ENCODE measurements at regions not wholly inside any gene's neighbourhood (a gene's known extent, or its start where the extent isn't known, plus 50 kb on each side); places are given as distances from the start of the nearest gene placed in this dataset.
A peak's percentile ranks its signal among the peaks of the same experiment; 100 is the strongest.

DNA sequence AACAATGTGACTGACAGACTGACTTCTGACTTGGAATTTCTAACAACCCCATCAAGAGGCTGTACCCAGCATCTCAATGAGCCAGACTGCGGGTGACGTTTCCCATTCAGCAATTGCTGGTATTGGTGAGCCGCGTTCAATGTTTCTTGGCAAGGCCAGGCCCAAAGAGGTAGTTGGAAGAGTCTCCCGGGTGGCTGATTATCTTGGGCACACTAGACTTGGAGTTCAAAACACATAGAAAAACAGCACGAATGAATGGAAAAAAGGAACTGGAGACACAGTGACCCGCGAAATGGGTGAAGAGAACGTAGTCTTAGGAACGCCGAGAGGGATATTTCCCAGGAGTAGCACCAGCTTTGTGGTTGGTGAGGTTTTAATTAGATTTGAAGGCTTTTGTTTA, 81.1 kb upstream of the SLC22A11 start:
- DNase-seq: no peak
- H3K36me3 ChIP-seq (replicated peaks; ENCODE audit: control insufficient read depth, insufficient read depth, low read length): no peaks in the 10 kb centered on the region
- no peak overlapping the region for H3K4me3 ChIP-seq (ENCODE audit: insufficient read depth, low read depth, low read length)
- H3K27me3 ChIP-seq (ENCODE audit: control insufficient read depth, insufficient read depth, low read length): 0 out of 2 replicates have a peak, but pooled peaks cover 2% of the 10 kb centered on the region

DNA sequence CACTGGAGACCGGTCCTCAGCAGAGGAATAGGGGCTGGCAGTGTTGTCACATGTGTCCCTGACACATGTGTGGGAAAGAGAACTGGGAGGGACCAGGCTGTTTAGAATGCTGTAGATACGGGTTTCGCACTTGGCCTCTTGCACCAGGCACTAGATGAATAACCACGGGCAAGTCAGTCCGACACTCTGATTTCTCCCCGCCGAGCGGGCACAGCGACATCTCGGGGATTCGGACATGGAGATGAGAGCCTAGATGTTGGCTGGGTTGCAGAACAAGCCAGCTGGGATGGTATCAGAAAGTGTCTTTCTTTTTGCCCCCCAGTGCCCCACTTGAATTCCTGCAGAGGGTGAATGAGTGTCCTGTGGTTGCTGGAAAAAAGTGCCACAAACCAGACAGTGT, 80.6 kb upstream of the SLC22A11 start:
- H3K27me3 ChIP-seq (ENCODE audit: control insufficient read depth, insufficient read depth, low read length): 0 out of 2 replicates have a peak, but pooled peaks cover 2% of the 10 kb centered on the region
- no peak overlapping the region for H3K4me3 ChIP-seq (ENCODE audit: insufficient read depth, low read depth, low read length)
- DNase-seq: no peak
- no peaks in the 10 kb centered on the region for H3K36me3 ChIP-seq (replicated peaks; ENCODE audit: control insufficient read depth, insufficient read depth, low read length)

DNA sequence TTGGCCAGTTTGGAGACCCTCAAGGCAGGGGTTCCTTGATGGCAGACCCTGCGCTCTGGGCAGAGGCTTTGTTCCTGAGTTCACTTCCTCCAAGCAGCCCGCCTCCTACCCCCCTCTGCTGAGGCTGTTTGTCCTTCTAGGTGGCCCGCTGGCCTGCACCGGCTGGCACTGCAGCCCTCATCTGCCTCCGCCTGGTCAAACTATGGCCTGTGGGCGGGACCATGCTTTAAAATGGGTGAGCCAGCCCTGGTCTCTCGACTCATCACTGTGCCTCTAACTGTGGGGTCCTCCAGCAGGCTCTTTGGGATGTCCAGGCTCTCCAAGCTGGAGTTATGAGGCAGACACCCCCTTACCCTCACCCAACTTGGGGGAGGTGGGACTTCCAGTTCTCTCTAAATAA, 78.9 kb upstream of the SLC22A11 start:
- DNase-seq: no peak
- H3K4me3 ChIP-seq (ENCODE audit: insufficient read depth, low read depth, low read length): no peak overlapping the region
- H3K36me3 ChIP-seq (replicated peaks; ENCODE audit: control insufficient read depth, insufficient read depth, low read length): no peaks in the 10 kb centered on the region
- H3K27me3 ChIP-seq (ENCODE audit: control insufficient read depth, insufficient read depth, low read length): 0 out of 2 replicates have a peak, but pooled peaks cover 2% of the 10 kb centered on the region

DNA sequence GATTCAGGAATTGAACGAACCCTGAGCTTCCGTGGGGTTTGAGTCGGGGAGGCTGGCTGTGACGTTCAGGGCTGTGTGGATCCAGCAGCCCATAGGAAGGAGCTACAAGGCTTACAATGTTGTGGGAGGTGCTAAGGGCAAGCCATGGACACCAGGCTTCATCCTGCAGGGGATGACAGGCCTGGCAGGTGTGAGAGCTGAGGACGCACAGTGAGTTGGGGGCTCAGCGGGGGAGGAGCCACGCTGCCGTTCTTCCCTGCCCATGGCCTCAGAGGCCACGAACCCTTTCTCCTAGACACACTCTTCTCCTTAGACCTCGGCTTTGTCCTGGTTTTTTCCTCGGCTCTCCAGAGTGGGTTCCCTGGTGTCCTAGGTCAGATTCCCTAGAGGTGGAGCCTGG, 78.1 kb upstream of the SLC22A11 start:
- DNase-seq: peak; percentile 51
- H3K27me3 ChIP-seq (ENCODE audit: control insufficient read depth, insufficient read depth, low read length): 0 out of 2 replicates have a peak, but pooled peaks cover 2% of the 10 kb centered on the region
- H3K4me3 ChIP-seq (ENCODE audit: insufficient read depth, low read depth, low read length): no peak overlapping the region
- H3K36me3 ChIP-seq (replicated peaks; ENCODE audit: control insufficient read depth, insufficient read depth, low read length): no peaks in the 10 kb centered on the region

DNA sequence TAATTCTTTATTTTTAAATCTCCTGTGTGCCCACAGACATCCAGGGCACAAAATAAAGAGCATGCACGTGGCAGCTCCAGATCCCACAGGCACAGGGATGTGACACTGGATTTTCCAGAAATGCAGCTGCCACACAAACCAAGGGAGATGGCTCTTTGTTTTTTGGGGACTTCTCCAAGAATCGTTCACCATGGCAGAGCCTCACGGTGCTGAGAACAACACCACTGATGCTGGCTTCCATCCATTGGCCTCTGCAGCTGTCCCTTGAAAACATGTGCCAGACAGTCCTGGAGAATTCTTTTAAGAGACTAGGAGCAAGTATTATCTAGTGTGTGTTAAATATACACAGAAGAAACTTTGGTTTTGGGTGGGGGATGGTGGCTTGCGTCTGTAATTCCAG, 73.2 kb upstream of the SLC22A11 start:
- H3K27me3 ChIP-seq (ENCODE audit: control insufficient read depth, insufficient read depth, low read length): 0 out of 2 replicates have a peak, but pooled peaks cover 2% of the 10 kb centered on the region

DNA sequence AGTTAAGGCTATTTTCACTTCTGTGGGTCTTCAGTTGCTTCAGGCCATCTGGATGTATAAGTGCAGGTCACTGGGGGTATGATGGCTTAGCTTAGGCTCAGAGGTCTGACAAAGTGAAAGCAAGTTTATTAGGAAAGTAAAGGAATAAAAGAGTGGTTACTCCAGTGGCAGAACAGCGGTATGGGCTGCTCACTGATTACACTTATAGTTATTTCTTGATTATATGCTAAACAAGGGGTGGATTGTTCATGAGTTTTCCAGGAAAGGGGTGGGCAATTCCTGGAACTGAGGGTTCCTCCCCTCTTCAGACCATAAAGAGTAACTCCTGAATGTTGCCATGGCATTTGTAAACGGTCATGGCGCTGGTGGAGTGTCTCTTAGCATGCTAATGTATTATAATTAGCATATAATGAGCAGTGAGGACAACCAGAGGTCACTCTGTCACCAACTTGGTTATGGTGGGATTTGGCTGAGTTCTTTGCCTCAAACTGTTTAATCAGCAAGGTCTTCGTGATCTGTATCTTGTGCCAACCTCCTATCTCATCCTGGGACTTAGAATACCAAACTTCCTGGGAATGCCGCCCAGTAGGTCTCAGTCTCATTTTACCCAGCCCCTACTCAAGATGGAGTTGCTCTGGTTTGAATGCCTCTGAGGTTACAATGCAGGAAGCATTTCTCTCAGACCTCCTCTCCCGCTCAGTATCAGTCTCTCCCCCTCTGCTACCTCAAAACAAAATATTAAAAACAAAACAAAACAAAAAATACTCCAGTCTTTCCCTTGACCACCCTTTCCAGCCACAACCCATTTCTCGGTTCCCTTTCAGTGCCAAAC, 71.3 kb upstream of the SLC22A11 start:
- no peak for DNase-seq
- H3K36me3 ChIP-seq (replicated peaks; ENCODE audit: control insufficient read depth, insufficient read depth, low read length): no peaks in the 10 kb centered on the region
- H3K4me3 ChIP-seq (ENCODE audit: insufficient read depth, low read depth, low read length): no peak overlapping the region
- no peaks in the 10 kb centered on the region for H3K27me3 ChIP-seq (ENCODE audit: control insufficient read depth, insufficient read depth, low read length)

More for the DNA sequence above, 73.2 kb upstream of the SLC22A11 start:
- Histone ChIP-seq H3K36me3 (replicated peaks; ENCODE audit: control insufficient read depth, insufficient read depth, low read length) (no peaks in the 10 kb centered on the region), H3K4me3 (ENCODE audit: insufficient read depth, low read depth, low read length) (no peak overlapping the region)
- DNase-seq: no peak

DNA sequence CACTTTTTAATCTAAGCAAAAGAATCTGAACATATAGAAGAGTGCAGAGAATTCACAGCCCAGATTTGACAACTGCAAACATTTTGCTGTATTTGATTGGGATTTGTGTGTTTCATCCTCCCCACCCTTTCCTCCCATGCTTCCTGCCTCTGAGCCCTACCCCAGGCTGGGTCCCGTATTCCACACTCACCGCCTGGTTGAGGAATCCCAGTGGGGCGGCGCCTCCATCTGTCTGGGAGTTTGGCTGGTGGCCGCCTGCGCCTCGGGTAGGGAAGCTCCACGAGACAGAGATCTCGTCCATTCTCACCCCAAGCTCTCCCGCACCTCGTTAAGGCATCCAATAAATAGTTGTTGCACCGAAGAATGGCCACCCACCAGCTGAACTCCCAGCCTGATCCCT, 70.7 kb upstream of the SLC22A11 start:
- no peak overlapping the region for H3K4me3 ChIP-seq (ENCODE audit: insufficient read depth, low read depth, low read length)
- DNase-seq: peak; percentile 53
- H3K36me3 ChIP-seq (replicated peaks; ENCODE audit: control insufficient read depth, insufficient read depth, low read length): no peaks in the 10 kb centered on the region
- peaks cover 2% of the 10 kb centered on the region for H3K27me3 ChIP-seq (ENCODE audit: control insufficient read depth, insufficient read depth, low read length)

DNA sequence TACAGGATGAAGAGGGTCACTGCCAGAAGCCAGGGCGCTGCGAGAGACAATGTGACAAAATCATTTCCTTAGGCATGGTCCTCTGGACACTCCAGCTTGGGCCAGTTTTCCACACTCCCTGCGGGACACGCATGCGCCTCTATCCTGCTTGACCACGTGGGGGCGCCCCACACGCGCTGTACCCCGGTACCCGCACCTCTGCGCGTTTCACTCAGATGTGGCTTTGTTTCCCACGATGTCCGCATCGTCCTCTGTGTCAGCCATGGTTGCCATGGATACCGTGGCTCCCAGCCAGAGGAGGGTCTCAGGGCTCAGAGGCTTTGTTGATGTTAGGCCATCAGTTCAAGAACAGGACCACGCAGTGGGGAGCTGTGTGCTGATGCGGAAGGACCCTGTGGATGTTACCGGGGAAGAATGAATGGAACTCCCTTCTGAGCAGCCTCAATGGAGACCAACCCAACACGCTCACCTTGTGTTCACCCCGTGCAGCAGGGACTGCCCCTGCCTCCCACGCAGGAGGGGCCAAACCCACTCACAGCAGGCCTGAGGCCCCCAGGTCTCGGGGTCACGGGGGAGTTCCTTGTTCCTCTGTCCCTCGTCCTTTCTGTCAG, 65.8 kb upstream of the SLC22A11 start:
- H3K36me3 ChIP-seq (replicated peaks; ENCODE audit: control insufficient read depth, insufficient read depth, low read length): no peaks in the 10 kb centered on the region
- H3K27me3 ChIP-seq (ENCODE audit: control insufficient read depth, insufficient read depth, low read length): peaks cover 6% of the 10 kb centered on the region
- no peak overlapping the region for H3K4me3 ChIP-seq (ENCODE audit: insufficient read depth, low read depth, low read length)
- DNase-seq: peak; percentile 91

DNA sequence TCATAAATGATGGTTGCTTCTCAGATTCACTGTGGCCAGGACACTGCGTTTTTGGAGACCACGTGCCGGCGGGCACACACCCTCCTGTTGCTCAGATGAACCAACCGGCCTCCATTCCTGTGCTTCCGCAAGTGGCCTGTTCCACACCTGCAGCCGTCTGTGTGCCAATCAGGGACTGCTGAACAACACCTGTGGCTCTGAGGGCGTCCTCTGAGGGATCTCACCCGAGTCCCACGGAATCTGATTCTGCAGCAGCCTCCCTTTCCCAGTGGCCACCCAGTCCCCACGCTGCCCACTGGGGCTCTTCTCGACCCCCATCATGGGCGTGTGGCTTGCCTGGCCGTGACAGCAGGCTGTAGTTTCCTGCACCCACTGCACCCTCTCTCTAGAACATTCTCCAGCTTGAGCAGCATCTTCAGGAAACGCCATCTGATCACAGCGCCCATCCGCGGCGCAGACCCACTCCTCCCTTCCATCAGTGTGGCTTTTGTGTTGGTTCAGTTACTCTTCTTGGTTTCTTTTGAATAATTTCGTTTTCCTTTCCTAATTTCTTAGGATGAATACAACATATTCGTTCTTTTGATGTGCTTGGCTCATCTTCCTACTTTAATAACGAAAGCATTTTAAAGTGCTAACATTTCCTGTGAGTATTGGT, 65.1 kb upstream of the SLC22A11 start:
- DNase-seq: no peak
- no peaks in the 10 kb centered on the region for H3K36me3 ChIP-seq (replicated peaks; ENCODE audit: control insufficient read depth, insufficient read depth, low read length)
- no peak overlapping the region for H3K4me3 ChIP-seq (ENCODE audit: insufficient read depth, low read depth, low read length)
- H3K27me3 ChIP-seq (ENCODE audit: control insufficient read depth, insufficient read depth, low read length): peaks cover 6% of the 10 kb centered on the region

DNA sequence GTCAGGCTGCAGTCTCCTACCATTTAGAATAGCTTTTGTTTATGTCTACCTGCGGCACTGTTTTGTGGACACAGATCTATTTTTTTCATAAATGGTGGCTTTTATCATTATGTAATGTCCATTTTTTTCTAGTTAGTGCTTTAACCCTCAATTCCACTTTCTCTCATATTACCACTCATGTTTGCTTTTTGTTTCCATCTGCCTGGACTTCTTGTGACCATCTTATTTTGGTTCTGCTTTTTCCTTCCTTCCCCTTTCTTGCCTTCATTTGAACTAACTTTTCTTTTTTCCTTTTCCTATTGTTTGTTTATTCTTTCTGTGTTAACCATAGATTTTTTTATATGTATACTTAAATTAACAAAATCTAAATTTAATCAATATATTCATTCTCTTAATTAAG, 63.2 kb upstream of the SLC22A11 start:
- Histone ChIP-seq H3K4me3 (ENCODE audit: insufficient read depth, low read depth, low read length) (no peak overlapping the region), H3K27me3 (ENCODE audit: control insufficient read depth, insufficient read depth, low read length) (peaks cover 6% of the 10 kb centered on the region), H3K36me3 (replicated peaks; ENCODE audit: control insufficient read depth, insufficient read depth, low read length) (no peaks in the 10 kb centered on the region)
- no peak for DNase-seq

DNA sequence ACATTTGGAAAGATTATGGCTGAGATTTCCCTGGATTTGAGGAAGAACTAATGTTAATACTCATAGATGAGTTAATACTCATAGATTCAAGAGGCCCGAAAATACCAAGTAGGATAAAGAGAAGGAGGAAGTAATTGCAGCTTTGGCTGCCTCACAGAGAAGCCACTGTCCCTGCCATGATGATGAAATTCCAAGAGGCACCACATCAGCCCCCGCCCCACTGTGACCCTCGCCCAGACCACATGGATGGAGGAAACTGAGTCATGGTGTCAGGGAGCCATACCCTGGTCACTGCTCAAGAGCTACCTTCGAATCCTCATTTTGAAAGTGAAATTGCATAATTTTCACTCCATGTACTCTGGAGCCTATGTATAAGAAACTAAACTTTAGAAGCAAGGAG, 57.6 kb upstream of the SLC22A11 start:
- H3K36me3 ChIP-seq (replicated peaks; ENCODE audit: control insufficient read depth, insufficient read depth, low read length): no peaks in the 10 kb centered on the region
- no peak for DNase-seq
- no peak overlapping the region for H3K4me3 ChIP-seq (ENCODE audit: insufficient read depth, low read depth, low read length)
- no peaks in the 10 kb centered on the region; the same call in 1 of the 2 replicates for H3K27me3 ChIP-seq (ENCODE audit: control insufficient read depth, insufficient read depth, low read length)

DNA sequence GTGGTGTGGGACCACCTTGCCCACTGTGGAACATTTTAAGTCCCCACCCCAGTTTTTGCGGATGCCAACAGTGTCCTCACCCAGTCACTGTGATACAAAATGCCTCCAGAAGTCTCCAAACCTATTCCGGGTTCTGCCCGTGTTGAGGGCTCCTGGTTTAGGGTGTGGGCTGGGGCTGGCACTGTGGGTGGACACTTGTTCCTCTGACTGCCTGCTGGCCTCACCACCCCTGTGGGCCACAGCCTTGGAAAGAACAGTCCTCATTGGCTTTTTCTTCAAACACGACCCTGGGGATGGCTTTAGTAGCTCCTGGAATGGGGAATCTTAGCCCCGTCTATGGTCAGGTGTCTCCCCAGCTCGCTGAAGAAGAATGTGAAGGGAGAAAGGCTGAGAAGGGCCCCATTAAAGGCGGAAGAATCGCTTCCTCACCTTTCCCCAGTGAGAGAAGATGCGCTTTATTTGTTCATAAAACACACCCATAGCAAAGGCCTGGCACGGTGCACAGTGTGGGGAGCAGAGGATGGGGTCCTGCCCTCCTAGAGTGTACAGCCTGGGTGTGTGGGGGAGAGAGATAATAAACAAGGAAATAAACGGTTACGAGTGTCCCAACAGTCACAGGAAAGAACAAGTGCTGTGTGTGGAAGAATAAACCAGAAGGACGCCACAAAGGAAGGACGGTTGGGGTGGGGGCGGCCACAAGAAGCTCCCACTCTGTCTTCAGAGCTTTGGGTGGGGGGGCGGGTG, 56.3 kb upstream of the SLC22A11 start:
- H3K27me3 ChIP-seq (ENCODE audit: control insufficient read depth, insufficient read depth, low read length): no peaks in the 10 kb centered on the region
- no peak for DNase-seq
- no peaks in the 10 kb centered on the region for H3K36me3 ChIP-seq (replicated peaks; ENCODE audit: control insufficient read depth, insufficient read depth, low read length)
- H3K4me3 ChIP-seq (ENCODE audit: insufficient read depth, low read depth, low read length): no peak overlapping the region

DNA sequence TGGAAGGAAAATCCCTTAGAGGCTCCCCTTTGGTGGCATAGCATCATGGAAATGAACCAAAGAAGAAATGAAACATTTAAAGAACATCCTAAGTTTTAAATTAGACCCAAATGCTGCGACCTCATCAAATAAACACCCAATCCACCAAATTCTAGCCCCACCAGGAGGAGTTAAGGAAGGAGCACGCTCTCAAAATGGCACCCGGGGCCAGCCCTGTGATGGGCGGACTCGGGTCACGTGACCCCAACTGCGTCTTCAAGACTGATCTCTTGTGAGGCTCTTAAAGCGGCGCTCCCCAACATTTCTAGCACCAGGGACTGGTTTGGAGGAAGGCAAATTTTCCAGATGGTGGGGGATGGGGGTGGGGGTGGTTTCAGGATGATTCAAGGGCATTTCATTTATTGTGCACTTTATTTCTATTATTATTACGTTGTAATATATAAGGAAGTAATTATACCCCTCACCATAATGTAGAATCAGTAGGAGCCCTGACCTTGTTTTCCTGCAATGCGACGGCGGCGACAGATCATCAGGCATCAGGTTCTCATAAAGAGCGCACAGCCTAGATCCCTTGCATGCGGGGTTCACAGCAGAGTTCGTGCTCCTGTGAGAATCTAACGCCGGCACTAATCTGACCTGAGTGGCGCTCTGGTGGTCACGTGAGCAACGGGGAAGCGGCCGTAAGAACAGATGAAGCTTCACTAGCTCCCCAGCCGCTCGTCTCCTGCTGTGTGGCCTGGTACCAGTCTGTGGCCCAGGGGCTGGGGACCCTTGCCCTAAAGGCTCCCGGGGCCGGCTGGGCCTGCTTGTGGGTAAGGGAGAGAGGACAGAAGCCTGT, 55.3 kb upstream of the SLC22A11 start:
- H3K4me3 ChIP-seq (ENCODE audit: insufficient read depth, low read depth, low read length): no peak overlapping the region
- H3K27me3 ChIP-seq (ENCODE audit: control insufficient read depth, insufficient read depth, low read length): no peaks in the 10 kb centered on the region
- H3K36me3 ChIP-seq (replicated peaks; ENCODE audit: control insufficient read depth, insufficient read depth, low read length): no peaks in the 10 kb centered on the region
- DNase-seq: no peak

All from H7 (cell line).